ENCODE measurements at regions not wholly inside any gene's neighbourhood (a gene's known extent, or its start where the extent isn't known, plus 50 kb on each side); places are given as distances from the start of the nearest gene placed in this dataset.

DNA sequence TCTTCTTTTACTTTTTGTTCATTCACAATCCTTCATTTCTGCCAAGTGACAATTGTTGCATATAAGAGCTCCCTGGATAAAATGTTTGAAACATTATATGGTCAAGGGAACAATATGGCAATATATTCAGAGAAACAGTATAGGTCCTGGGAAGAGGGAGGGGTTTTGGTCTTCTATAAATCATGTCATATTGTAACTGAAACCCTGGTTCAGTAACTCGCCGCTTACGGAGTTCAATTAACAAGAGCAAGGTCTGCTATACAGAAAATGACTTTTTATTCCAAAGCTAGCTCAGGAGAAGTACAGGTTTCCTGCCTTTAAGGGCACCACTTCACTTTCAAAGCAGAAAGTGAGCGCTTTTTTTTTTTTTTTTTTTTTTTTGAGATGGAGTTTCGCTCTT is 522.1 kb upstream of the TGFBR2 start:
- no peaks in the 10 kb centered on the region for H3K36me3 ChIP-seq (ENCODE audit: control insufficient read depth in 2 of 2, insufficient read depth in 2 of 2, low read length in 1 of 2)
- no peaks in the 10 kb centered on the region for H3K27me3 ChIP-seq (ENCODE audit: control insufficient read depth in 2 of 2, insufficient read depth in 1 of 2, low read length in 1 of 2)
- H3K4me3 ChIP-seq (ENCODE audit: low read length in 2 of 2), result no peak overlapping the region
- WGBS, result 96% methylated on average over 5 of the region's 5 CpGs
- DNase-seq (ENCODE audit: low read depth in 6 of 9, low spot score in 9 of 9), result no peak
- H3K27ac ChIP-seq (ENCODE audit: low read depth in 1 of 2, low read length in 1 of 2), result no peak overlapping the region
- H3K9me3 ChIP-seq (ENCODE audit: control insufficient read depth in 2 of 2, insufficient read depth in 1 of 2, low read length in 1 of 2), result no peaks in the 10 kb centered on the region
- H3K4me1 ChIP-seq (ENCODE audit: control insufficient read depth in 2 of 2, insufficient read depth in 2 of 2, low read length in 2 of 2), result no peaks in the 10 kb centered on the region

DNA sequence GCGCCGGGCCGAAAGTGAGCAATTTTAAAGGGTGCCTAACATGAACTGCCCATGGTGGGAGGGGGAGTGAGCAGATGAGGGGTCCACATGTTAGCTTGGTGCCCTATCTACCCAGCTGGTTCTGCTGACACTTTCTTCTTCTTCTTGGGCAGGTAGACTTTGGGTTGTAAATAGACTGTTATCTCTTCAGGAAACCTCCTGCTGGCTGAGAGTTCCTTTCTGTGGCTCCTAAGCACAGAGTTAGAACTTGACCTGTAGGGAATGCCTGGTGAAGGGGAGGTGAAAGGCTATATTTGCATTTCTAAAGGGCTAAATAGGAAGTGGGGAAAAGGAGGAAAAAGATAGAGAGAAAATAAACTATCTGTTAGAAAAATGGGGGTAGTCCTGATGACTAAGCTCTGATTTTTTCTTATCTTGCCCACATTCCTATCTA is 521.4 kb upstream of the TGFBR2 start:
- 95% methylated on average over 3 of the region's 3 CpGs for WGBS
- Histone ChIP-seq H3K4me1 (ENCODE audit: control insufficient read depth in 2 of 2, insufficient read depth in 2 of 2, low read length in 2 of 2) (no peaks in the 10 kb centered on the region), H3K36me3 (ENCODE audit: control insufficient read depth in 2 of 2, insufficient read depth in 2 of 2, low read length in 1 of 2) (no peaks in the 10 kb centered on the region)

DNA sequence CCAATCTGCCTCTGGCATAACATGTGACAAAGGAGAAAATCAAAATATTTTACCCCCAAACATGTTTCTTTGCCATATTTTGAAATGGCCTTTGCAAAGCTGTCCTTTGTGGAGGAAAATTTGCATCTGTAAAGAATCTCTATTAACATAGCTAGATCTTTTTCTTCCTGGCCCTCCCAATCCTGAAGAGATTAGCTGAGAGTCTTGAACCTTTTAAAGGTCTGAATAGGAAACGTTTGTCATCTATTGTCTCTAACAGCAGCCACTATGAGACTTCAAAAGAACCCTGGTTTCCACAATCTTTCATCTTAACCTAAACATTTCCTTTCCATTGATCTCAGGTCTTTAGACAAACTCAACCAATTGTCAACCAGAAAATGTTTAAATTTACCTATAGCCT is 520.9 kb upstream of the TGFBR2 start:
- DNase-seq (ENCODE audit: low read depth in 6 of 9, low spot score in 9 of 9), result peak in 1 of 9 donors; percentile 31
- Histone ChIP-seq H3K4me1 (ENCODE audit: control insufficient read depth in 2 of 2, insufficient read depth in 2 of 2, low read length in 2 of 2) (no peaks in the 10 kb centered on the region), H3K27me3 (ENCODE audit: control insufficient read depth in 2 of 2, insufficient read depth in 1 of 2, low read length in 1 of 2) (no peaks in the 10 kb centered on the region), H3K36me3 (ENCODE audit: control insufficient read depth in 2 of 2, insufficient read depth in 2 of 2, low read length in 1 of 2) (no peaks in the 10 kb centered on the region), H3K9me3 (ENCODE audit: control insufficient read depth in 2 of 2, insufficient read depth in 1 of 2, low read length in 1 of 2) (no peaks in the 10 kb centered on the region), H3K27ac (ENCODE audit: low read depth in 1 of 2, low read length in 1 of 2) (no peak overlapping the region), H3K4me3 (ENCODE audit: low read length in 2 of 2) (no peak overlapping the region)
- WGBS, result 11% methylated on average over 1 of the region's 1 CpG

More for the DNA sequence above, 521.4 kb upstream of the TGFBR2 start:
- no peaks in the 10 kb centered on the region for H3K9me3 ChIP-seq (ENCODE audit: control insufficient read depth in 2 of 2, insufficient read depth in 1 of 2, low read length in 1 of 2)
- no peak overlapping the region for H3K4me3 ChIP-seq (ENCODE audit: low read length in 2 of 2)
- no peak overlapping the region for H3K27ac ChIP-seq (ENCODE audit: low read depth in 1 of 2, low read length in 1 of 2)
- no peaks in the 10 kb centered on the region for H3K27me3 ChIP-seq (ENCODE audit: control insufficient read depth in 2 of 2, insufficient read depth in 1 of 2, low read length in 1 of 2)
- no peak for DNase-seq (ENCODE audit: low read depth in 6 of 9, low spot score in 9 of 9)

DNA sequence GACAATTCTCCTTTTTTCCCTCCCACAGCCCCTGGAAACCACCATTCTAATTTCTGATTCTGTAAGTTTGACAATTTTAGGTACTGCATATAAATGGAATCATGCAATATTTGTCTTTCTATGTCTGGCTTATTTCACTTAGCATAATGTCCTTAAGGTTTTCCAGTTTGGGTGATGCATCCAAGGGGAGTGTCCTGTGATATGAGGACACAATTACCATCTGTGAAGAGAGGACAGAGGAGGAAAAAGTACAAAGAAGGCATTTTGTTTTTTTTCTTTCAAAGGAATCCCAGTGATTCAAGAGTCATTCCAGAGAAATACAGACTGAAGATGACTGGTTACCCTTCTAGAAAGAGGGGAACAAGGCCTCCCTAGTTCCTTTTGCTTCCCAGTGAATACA is 514.7 kb upstream of the TGFBR2 start:
- H3K27ac ChIP-seq (ENCODE audit: low read depth in 1 of 2, low read length in 1 of 2), result no peak overlapping the region

DNA sequence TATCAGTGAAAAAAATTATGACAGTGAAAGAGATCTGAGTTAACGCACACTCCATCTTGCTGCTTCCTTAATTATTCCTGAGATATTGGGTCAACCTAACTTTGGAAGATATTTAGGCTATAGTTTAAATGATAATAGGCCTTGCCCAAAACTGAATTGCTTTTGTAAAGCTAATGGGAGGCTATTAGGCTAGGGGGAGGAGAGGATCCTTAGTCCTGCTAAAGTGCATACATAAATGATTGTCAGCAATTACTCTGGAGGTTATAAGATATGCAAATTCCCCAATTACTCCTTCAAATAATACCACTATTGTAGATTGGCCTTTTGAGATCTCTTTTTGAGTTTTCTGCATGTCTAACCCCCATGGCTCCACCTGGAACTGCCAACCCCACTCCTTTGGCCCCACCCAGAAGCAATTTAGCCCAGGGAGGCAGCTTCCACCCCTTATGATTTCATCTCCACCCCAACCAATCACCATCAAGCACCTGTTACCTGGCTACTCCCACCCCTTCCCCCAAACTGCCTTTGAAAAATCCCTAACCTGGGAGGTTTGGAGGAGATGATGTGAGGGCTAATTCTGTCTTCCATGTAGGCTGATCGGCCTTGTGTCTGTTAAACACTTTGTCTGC is 509.3 kb upstream of the TGFBR2 start:
- no peaks in the 10 kb centered on the region for H3K27me3 ChIP-seq (ENCODE audit: control insufficient read depth in 2 of 2, insufficient read depth in 1 of 2, low read length in 1 of 2)
- H3K27ac ChIP-seq (ENCODE audit: low read depth in 1 of 2, low read length in 1 of 2), result no peak overlapping the region
- H3K36me3 ChIP-seq (ENCODE audit: control insufficient read depth in 2 of 2, insufficient read depth in 2 of 2, low read length in 1 of 2), result no peaks in the 10 kb centered on the region
- no peak overlapping the region for H3K4me3 ChIP-seq (ENCODE audit: low read length in 2 of 2)
- H3K4me1 ChIP-seq (ENCODE audit: control insufficient read depth in 2 of 2, insufficient read depth in 2 of 2, low read length in 2 of 2), result no peaks in the 10 kb centered on the region
- peaks cover 0 to 5% of the 10 kb centered on the region in 2 donors for H3K9me3 ChIP-seq (ENCODE audit: control insufficient read depth in 2 of 2, insufficient read depth in 1 of 2, low read length in 1 of 2)
- 98% methylated on average over 2 of the region's 2 CpGs for WGBS
- DNase-seq (ENCODE audit: low read depth in 6 of 9, low spot score in 9 of 9), result no peak

More for the DNA sequence above, 514.7 kb upstream of the TGFBR2 start:
- H3K4me1 ChIP-seq (ENCODE audit: control insufficient read depth in 2 of 2, insufficient read depth in 2 of 2, low read length in 2 of 2), result no peaks in the 10 kb centered on the region
- no peak overlapping the region for H3K4me3 ChIP-seq (ENCODE audit: low read length in 2 of 2)
- H3K9me3 ChIP-seq (ENCODE audit: control insufficient read depth in 2 of 2, insufficient read depth in 1 of 2, low read length in 1 of 2), result peaks cover 0 to 5% of the 10 kb centered on the region in 2 donors
- no peaks in the 10 kb centered on the region for H3K27me3 ChIP-seq (ENCODE audit: control insufficient read depth in 2 of 2, insufficient read depth in 1 of 2, low read length in 1 of 2)
- DNase-seq (ENCODE audit: low read depth in 6 of 9, low spot score in 9 of 9), result no peak
- H3K36me3 ChIP-seq (ENCODE audit: control insufficient read depth in 2 of 2, insufficient read depth in 2 of 2, low read length in 1 of 2), result no peaks in the 10 kb centered on the region

DNA sequence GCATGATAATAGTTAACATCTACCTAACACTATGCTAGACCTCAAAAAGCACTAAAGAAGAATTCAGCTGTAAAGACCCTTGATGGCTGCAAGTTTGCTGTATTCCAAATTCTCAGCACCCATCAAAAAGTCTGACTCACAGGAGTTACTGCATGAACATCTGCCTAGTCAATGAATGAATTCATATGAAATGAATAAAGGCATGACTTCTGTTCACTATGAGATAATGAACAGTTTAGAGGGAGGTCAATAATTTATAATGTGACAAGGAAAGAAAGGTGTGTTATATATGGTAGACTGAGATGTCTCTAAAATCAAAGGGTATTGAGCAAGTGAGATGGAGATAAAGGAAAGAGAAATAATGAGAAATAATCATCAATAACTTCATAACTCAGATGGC is 508.2 kb upstream of the TGFBR2 start:
- Histone ChIP-seq H3K27me3 (ENCODE audit: control insufficient read depth in 2 of 2, insufficient read depth in 1 of 2, low read length in 1 of 2) (no peaks in the 10 kb centered on the region), H3K4me1 (ENCODE audit: control insufficient read depth in 2 of 2, insufficient read depth in 2 of 2, low read length in 2 of 2) (no peaks in the 10 kb centered on the region), H3K9me3 (ENCODE audit: control insufficient read depth in 2 of 2, insufficient read depth in 1 of 2, low read length in 1 of 2) (no peaks in the 10 kb centered on the region), H3K27ac (ENCODE audit: low read depth in 1 of 2, low read length in 1 of 2) (no peak overlapping the region), H3K4me3 (ENCODE audit: low read length in 2 of 2) (no peak overlapping the region), H3K36me3 (ENCODE audit: control insufficient read depth in 2 of 2, insufficient read depth in 2 of 2, low read length in 1 of 2) (no peaks in the 10 kb centered on the region)
- no peak for DNase-seq (ENCODE audit: low read depth in 6 of 9, low spot score in 9 of 9)

DNA sequence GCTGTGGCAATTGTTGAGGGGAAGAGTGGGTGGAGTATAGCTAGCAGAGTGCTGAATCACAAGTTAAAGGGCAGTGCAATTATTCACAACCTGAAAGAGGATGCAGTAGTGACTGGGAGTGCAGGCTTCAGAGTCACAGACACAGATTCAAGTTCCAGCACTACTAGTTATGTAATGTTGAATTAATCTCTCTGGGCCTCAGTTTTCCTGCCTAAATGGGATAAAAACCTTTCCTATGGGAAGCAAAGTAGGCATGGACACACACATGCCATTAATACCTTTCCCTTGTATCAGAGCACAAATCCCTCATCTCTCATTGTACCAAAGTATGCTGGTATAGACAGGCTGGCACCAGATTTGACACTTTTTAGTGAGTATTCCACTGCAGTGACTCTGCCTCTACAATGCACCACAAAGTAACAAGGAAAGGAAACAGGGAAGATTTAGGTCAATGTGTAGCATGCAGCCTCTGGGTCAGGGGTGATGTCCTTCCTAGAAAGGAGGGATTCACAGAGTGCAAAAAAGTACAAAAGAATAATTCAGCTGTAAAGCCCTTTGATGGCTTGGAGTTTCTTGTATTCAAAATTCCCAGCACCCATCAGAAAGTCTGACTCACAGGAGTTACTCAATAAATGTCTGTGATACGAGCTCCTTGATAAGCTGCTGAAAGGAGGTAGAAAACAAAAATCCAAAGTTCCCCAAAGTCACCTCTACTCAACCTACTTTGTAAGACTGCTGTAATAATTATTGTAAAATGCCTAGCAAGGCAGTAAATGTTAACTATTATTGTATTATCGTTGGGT is 507.5 kb upstream of the TGFBR2 start:
- no peak for DNase-seq (ENCODE audit: low read depth in 6 of 9, low spot score in 9 of 9)
- 91% methylated on average over 2 of the region's 2 CpGs for WGBS
- no peaks in the 10 kb centered on the region for H3K36me3 ChIP-seq (ENCODE audit: control insufficient read depth in 2 of 2, insufficient read depth in 2 of 2, low read length in 1 of 2)
- no peak overlapping the region for H3K4me3 ChIP-seq (ENCODE audit: low read length in 2 of 2)
- H3K27me3 ChIP-seq (ENCODE audit: control insufficient read depth in 2 of 2, insufficient read depth in 1 of 2, low read length in 1 of 2), result no peaks in the 10 kb centered on the region
- H3K4me1 ChIP-seq (ENCODE audit: control insufficient read depth in 2 of 2, insufficient read depth in 2 of 2, low read length in 2 of 2), result no peaks in the 10 kb centered on the region
- no peak overlapping the region for H3K27ac ChIP-seq (ENCODE audit: low read depth in 1 of 2, low read length in 1 of 2)
- no peaks in the 10 kb centered on the region for H3K9me3 ChIP-seq (ENCODE audit: control insufficient read depth in 2 of 2, insufficient read depth in 1 of 2, low read length in 1 of 2)

DNA sequence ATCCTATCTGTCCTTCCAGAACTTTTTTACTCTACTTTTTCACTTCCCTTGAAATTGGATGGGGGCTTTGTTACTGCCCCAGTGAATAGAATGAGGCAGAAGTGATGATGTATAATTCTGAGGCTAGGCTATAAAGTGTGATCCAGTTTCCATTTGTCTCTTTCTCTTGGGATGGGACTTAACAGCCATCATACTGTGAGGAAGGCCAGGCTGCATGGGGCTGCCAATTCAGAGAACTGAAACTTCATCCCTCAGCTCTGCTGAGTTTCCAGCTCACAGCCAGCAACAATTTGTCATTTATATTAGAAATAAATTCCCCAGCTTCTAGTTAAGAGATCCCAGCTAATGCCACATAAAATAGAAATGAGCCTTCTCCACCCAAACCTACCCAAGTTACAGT is 504.0 kb upstream of the TGFBR2 start:
- Histone ChIP-seq H3K4me1 (ENCODE audit: control insufficient read depth in 2 of 2, insufficient read depth in 2 of 2, low read length in 2 of 2) (no peaks in the 10 kb centered on the region), H3K4me3 (ENCODE audit: low read length in 2 of 2) (no peak overlapping the region), H3K27ac (ENCODE audit: low read depth in 1 of 2, low read length in 1 of 2) (no peak overlapping the region), H3K27me3 (ENCODE audit: control insufficient read depth in 2 of 2, insufficient read depth in 1 of 2, low read length in 1 of 2) (no peaks in the 10 kb centered on the region), H3K9me3 (ENCODE audit: control insufficient read depth in 2 of 2, insufficient read depth in 1 of 2, low read length in 1 of 2) (no peaks in the 10 kb centered on the region), H3K36me3 (ENCODE audit: control insufficient read depth in 2 of 2, insufficient read depth in 2 of 2, low read length in 1 of 2) (no peaks in the 10 kb centered on the region)
- no peak for DNase-seq (ENCODE audit: low read depth in 6 of 9, low spot score in 9 of 9)

DNA sequence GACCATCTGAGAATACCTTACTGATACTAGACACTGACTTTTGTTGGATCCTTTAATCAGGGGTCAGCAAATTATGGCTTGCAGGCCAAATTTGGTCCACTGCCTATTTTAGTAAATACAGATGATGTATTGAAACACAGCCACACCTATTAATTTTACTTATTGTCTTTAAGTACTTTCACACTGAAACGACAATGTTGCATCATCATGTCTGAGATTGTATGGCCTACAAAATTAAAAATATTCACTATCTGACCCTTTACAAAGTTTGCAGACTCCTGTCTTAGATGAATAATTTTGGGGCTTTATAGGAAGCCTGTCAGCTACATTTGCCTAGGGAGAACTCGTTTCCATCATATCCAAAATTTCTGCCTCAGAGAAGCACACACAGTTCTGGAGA is 503.2 kb upstream of the TGFBR2 start:
- Histone ChIP-seq H3K4me1 (ENCODE audit: control insufficient read depth in 2 of 2, insufficient read depth in 2 of 2, low read length in 2 of 2) (no peaks in the 10 kb centered on the region), H3K36me3 (ENCODE audit: control insufficient read depth in 2 of 2, insufficient read depth in 2 of 2, low read length in 1 of 2) (no peaks in the 10 kb centered on the region), H3K27ac (ENCODE audit: low read depth in 1 of 2, low read length in 1 of 2) (no peak overlapping the region), H3K9me3 (ENCODE audit: control insufficient read depth in 2 of 2, insufficient read depth in 1 of 2, low read length in 1 of 2) (no peaks in the 10 kb centered on the region), H3K4me3 (ENCODE audit: low read length in 2 of 2) (no peak overlapping the region), H3K27me3 (ENCODE audit: control insufficient read depth in 2 of 2, insufficient read depth in 1 of 2, low read length in 1 of 2) (no peaks in the 10 kb centered on the region)
- 71% methylated on average over 2 of the region's 2 CpGs for WGBS
- no peak for DNase-seq (ENCODE audit: low read depth in 6 of 9, low spot score in 9 of 9)

All from thymus (tissue), 11 donors.